GM12891 (cell line): ENCODE measurements at regions not wholly inside any gene's neighbourhood (a gene's known extent, or its start where the extent isn't known, plus 50 kb on each side); places are given as distances from the start of the nearest gene placed in this dataset.
"Not testable (repeated sequence)": the region's sequence is repeated elsewhere in the genome, so short reads cannot be mapped to it uniquely, and the experiment has no call there.

Source experiments
- DNase-seq: peaks from one replicate; pipeline ENCODE4 v3.0.0; 2011; ENCODE audit warnings: low spot score; ENCODE audit not compliant: insufficient read length
- FAIRE-seq: peaks from 2 replicates; lab custom pipeline; 2011; peaks lifted over from hg19 to GRCh38; lab: Jason Lieb, UNC
- PAX5 ChIP-seq: IDR thresholded peaks from 2 replicates; pipeline ENCODE4 v1.6.1; 2011; ENCODE audit warnings: low read length, moderate library complexity, mild to moderate bottlenecking; ENCODE audit not compliant: insufficient read depth, severe bottlenecking
- POLR2A ChIP-seq: IDR thresholded peaks from 2 replicates; pipeline ENCODE4 v1.6.1; 2011; ENCODE audit warnings: low read depth, low read length, control low read depth
- POLR2AphosphoS5 ChIP-seq: IDR thresholded peaks from 2 replicates; pipeline ENCODE4 v1.6.1; 2011; ENCODE audit warnings: low read depth, low read length, control low read depth
- POU2F2 ChIP-seq: IDR thresholded peaks from 2 replicates; pipeline ENCODE4 v1.6.1; 2011; ENCODE audit warnings: low read depth, mild to moderate bottlenecking, control low read depth, low read length, moderate library complexity
- SPI1 ChIP-seq: IDR thresholded peaks from 2 replicates; pipeline ENCODE4 v1.6.1; 2011; ENCODE audit warnings: low read depth, low read length, control low read depth
- TAF1 ChIP-seq: IDR thresholded peaks from 2 replicates; pipeline ENCODE4 v1.6.1; 2011; ENCODE audit warnings: low read depth, low read length, control low read depth

DNA sequence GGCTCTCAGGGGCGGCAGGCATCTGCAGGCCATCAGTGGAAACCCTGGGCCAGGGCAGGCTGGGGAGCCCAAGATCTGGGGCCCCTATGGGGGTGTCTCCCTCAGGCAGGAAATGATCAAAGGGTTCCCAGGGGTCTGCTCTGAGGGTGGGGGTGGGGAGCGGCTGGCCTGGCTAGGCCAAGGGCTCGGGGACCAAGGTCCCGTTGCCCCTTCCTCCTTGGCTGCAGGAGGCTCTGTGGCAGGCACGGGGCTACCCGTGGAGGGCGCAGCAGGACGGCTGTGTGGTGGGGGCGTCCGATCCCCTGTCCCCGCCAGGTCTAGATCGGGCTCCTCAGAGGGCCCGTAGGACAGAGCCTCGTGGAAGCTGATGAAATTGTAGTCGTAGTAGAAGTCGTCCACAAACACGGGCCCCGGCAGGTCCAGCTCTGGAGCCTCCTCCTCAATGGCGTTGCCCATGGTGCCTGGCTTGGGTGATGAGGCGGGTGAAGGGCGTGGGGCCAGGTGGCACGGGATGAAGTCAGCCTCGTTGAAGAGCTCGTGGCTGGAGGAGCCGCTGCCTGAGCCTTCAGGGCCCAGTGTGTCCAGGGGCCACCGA, 117.8 kb upstream of the AKAP13 start:
- DNase-seq, FAIRE-seq: not testable (repeated sequence)

DNA sequence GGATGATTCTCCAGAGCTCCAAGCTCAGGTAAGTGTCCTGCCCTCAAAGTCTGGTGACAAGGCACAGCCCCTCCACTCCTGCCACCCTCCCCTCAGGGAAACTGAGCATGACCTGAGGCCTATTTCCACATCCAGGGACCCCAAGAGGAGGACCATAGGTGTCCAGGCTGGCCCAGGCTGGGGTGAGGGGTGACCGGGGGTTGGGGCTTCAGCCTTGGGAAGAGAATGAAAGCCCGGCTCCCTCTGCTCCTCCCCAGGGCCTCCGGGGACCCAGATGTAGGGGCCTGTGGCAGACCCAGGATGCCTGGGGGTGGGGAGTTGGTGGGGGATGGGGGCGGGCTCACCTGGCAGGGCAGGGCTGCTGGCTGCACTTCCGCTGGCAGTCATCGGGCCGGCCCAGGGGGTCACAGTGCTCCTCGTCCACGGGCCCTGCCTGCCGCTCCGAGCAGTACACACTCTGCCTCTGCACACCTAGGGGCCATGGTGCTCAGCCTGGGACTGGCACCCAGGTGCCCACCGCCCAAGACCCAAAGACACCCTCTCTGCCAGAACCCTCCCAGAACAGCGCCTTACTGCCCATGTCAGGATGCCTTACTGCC, 116.5 kb upstream of the AKAP13 start:
- FAIRE-seq, DNase-seq: not testable (repeated sequence)

DNA sequence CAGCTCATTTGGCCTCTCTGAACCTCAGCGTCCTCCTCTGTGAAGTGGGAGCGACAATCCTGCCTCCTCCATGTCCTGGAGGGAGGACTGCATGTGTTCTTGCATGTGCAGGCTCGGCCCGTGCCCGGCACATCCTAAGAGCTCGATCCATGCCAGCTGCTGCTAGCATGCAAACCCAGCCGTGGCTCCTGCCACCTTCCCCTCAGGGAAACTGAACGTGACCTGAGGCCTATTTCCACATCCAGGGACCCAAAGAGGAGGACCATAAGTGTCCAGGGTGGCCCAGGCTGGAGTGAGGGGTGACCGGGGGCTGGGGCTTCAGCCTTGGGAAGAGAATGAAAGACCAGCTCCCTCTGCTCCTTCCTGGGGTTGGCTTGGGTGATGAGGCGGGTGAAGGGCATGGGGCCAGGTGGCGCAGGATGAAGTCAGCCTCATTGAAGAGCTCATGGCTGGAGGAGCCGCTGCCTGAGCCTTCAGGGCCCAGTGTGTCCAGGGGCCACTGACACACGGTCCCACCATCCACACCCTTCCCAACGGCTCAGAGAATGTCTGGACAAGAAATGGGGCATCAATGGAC, 115.7 kb upstream of the AKAP13 start:
- not testable (repeated sequence) for FAIRE-seq

DNA sequence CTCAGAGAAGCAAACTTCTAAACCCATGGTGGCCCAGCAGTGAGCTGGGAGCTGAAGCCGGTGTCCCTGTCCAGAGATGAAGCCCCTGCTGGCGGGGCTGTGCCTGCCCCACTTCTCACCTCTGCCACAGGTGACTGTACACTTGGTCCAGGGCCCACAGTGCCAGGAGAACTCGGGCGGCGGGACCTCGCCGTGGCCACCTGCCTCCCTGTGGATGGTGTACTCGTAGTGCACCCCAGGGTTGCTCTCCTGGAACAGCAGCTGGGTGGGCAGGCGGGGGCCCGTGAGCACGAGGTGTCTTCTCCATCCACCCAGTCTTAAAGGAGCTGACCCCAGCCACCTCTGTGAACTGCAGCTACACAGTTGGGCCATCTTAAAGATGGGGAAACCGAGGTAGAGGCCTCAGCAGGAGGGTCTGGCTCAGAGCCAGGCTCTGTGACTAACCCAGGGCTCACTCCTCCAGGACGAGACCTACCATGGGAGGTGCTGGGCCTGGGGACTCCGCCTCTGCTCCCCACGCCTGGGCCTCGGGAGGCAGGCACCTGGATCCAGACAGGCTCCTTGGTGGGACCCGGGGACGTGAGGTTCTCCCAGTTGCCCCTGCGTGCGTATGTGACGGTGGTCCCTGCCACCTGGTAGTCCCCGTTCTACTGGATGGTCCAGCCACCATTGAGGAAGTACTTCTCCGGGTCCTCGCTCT, 113.1 kb upstream of the AKAP13 start:
- not testable (repeated sequence) for DNase-seq, FAIRE-seq

More for the DNA sequence above, 115.7 kb upstream of the AKAP13 start:
- not testable (repeated sequence) for DNase-seq

DNA sequence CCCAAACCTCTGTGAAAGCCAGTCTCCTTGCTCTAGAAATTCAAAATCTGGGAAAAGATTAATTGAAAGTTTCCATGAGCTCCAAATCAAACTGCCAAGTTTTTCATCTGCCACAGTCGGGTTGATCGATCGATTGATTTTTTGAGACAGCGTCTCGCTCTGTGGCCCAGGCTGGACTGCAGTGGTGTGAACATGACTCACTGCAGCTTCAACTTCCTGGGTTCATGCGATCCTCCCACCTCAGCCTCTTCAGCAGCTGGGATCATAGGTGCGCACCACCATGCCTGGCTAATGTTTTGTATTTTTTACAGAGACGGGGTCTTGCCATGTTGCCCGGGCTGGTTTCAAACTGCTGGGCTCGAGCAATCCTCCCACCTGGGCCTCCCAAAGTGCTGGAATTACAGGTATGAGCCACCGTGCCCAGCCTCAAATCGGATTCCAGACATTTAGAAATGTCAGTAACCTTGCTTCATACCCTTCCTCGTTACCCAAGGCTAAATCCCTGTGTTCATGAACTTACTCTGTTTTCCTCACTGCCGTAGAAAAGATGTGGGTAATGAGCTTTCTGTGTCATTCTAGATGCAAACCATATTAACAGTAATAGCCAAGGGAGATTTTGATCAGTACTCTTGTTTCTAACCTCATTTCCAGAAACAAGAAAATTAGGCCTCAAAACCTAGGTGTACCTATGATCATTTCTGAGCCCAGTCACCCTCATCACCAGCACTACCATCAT, 105.9 kb upstream of the AKAP13 start:
- TF ChIP-seq POLR2A (no peak), SPI1 (no peak)
- FAIRE-seq (no peak), DNase-seq (no peak)

DNA sequence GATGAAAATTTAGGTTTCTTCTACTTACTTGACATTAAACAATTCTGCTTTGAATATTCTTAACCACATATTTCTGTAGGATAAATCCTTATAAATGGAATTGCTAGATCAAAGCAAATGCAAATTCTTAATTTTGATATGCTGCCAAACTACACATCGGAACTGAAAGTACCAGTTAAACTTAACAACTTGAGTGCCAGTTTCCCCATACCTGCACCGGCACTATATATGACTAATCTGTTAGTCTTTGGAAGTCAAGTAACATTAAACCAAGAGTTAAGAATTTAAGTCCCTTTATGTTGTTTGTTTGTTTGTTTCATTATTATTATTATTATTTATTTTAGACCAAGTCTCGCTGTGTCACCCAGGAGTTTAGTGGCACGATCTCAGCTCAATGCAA, 103.9 kb upstream of the AKAP13 start:
- no peak for TF ChIP-seq PAX5
- no peak for TF ChIP-seq POLR2AphosphoS5
- TF ChIP-seq SPI1 = no peak
- no peak for TF ChIP-seq POLR2A
- TF ChIP-seq POU2F2 = no peak
- TF ChIP-seq TAF1 = no peak
- DNase-seq (no peak), FAIRE-seq (no peak)

DNA sequence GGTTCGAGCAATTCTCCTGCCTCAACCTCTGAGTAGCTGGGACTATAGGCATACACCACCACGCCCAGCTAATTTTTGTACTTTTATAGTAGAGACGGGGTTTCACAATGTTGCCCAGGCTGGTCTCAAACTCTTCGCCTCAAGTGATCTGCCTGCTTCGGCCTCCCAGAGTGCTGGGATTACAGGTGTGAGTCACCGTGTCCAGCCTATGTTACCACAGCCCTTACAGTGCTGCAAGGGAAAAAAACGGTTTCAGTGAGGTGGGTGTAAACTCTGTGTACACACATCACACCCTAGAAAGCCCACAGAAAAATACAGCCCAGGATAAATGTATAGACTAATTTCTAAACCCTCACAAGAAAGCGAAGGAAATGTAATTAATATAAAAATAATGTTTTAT, 103.5 kb upstream of the AKAP13 start:
- DNase-seq = no peak
- no peak for FAIRE-seq
- TF ChIP-seq SPI1 = no peak
- TF ChIP-seq PAX5 = no peak
- TF ChIP-seq POU2F2 = no peak

DNA sequence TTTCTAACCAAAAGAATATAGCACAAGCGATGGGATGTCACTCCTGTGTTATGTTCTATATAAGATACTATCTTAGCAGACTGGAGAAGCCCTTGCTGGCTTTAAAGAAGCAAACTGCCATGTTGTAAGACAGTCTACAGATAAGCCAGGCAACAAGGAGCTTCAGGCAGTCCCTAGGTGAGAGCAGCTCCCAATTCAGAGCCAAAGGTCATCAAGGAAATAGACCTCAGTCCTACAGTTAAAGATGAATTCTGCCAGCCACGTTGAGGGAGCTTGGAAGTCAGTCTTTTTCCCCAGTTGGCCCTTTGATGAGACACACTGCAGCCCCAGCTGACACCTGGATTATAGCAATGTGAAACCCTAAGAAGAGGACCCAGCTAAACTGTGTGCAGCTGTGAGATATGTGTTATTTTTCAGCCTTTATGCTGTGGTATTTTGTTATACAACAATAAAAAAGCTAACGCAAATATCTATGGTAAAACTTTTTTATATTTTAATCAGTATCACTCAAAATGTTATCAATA, 102.5 kb upstream of the AKAP13 start:
- FAIRE-seq (no peak), DNase-seq (no peak)
- TF ChIP-seq POLR2AphosphoS5 (no peak), SPI1 (no peak), POLR2A (no peak), PAX5 (no peak), POU2F2 (no peak), TAF1 (no peak)

DNA sequence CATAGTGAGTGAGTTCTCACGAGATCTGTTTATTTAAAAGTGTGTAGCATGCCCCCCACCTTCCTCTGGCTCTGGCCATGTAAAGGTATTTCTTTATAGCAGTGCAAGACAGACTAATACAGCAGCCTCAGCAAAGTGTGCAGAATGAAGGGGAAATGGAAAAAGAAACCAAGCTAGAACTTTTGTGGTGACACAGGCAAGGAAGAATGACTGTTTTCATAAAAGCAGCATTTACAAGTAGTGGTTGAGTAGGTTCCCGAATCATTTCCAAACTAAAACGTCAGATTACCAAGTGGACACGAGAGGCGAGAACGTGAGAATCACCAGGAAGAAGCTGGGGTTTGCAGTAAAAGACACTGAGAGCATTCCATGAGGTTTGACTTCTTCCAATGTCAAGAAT, 100.2 kb upstream of the AKAP13 start:
- FAIRE-seq (no peak), DNase-seq (no peak)
- no peak for TF ChIP-seq POLR2A
- TF ChIP-seq POU2F2 = no peak
- no peak for TF ChIP-seq TAF1
- peak; percentile 29; the same call in 1 of the 2 replicates for TF ChIP-seq SPI1
- TF ChIP-seq PAX5 = no peak
- TF ChIP-seq POLR2AphosphoS5 = no peak

DNA sequence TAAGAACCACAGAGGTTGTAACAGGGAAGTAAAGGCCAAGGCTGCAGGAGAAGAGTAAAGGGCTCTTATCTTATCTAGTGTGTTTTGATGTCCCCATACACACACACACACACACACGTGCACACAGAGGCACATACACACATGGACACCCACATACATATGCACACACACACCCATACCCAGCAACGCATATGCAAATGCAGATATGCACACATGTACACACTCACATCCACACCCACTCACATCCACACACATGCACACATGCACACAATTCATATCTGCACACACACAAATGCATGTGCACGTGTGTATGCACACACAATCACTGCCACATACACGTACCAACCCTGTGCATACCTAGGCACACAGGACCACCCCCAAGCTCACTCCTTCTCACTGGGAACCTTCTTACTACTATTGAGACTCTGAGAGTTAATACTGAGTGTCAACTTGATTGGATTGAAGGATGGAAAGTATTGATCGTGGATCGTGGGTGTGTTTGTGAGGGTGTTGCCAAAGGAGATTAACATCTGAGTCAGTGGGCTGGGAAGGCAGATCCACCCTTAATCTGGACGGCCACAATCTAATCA, 99.0 kb upstream of the AKAP13 start:
- DNase-seq = no peak
- peak; percentile 82 for FAIRE-seq

More for the DNA sequence above, 99.0 kb upstream of the AKAP13 start:
- TF ChIP-seq POU2F2 (no peak), SPI1 (no peak), POLR2A (no peak), TAF1 (no peak), PAX5 (no peak), POLR2AphosphoS5 (no peak)
